ENCODE measurements at regions not wholly inside any gene's neighbourhood (a gene's known extent, or its start where the extent isn't known, plus 50 kb on each side); places are given as distances from the start of the nearest gene placed in this dataset.
A peak's percentile ranks its signal among the peaks of the same experiment; 100 is the strongest.

DNA sequence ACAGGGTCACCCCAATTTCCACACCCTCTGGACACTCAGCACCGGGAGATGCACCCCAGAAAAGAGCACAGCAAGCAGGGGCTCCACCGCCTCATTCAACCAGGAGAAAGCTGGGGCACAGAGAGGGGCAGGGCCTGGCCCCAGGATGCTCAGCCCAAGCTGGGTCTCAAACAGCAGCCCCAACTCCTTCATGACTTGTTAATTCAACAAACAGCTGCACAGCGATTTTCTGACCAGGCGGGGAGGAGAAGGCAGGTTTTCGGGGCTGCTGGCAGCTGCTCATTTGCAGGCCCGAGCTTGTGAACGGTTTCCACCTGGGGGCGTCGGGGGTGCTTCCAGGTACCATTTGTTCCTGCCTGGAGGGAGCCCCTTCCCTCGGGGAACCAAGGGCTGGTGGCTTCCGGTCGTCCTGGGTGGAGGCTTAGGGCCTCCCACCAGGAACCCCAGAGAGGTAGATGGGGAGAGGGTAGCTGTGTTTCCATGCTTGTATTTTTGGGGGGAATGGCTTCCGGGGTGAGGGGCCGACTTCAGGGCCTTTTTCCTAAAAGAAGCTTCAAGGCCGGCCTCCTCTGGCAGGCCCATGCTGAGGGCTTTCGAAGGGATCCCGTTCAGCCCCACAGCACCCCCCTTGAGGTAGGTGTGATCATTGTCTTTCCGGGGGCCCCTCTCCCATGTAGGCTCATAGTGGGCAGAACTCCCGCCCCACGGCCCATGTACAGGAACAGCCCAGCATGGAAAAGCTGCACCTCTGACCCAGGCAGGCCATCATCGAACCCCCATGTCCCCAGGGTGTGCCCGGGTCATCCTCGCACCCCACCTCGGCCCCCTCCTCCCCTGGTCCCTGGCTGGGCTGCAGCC, 191.6 kb upstream of the GSE1 start:
- H3K4me1 Mint-ChIP-seq (ENCODE audit: unreplicated experiment): peaks cover 2% of the 10 kb centered on the region
- peaks cover 3% of the 10 kb centered on the region for H3K27me3 Mint-ChIP-seq (ENCODE audit: unreplicated experiment)
- peak; percentile 2 for DNase-seq (ENCODE audit: low spot score)
- no peaks in the 10 kb centered on the region for H3K9me3 Mint-ChIP-seq (ENCODE audit: unreplicated experiment)
- no peak overlapping the region for H3K27ac Mint-ChIP-seq (ENCODE audit: unreplicated experiment)
- H3K4me3 Mint-ChIP-seq (ENCODE audit: unreplicated experiment): no peak overlapping the region
- TF ChIP-seq, protein P1, sequence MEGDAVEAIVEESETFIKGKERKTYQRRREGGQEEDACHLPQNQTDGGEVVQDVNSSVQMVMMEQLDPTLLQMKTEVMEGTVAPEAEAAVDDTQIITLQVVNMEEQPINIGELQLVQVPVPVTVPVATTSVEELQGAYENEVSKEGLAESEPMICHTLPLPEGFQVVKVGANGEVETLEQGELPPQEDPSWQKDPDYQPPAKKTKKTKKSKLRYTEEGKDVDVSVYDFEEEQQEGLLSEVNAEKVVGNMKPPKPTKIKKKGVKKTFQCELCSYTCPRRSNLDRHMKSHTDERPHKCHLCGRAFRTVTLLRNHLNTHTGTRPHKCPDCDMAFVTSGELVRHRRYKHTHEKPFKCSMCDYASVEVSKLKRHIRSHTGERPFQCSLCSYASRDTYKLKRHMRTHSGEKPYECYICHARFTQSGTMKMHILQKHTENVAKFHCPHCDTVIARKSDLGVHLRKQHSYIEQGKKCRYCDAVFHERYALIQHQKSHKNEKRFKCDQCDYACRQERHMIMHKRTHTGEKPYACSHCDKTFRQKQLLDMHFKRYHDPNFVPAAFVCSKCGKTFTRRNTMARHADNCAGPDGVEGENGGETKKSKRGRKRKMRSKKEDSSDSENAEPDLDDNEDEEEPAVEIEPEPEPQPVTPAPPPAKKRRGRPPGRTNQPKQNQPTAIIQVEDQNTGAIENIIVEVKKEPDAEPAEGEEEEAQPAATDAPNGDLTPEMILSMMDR (IDR thresholded peaks at IDR 0.05; ENCODE audit: unreplicated experiment): no peak
- H3K36me3 Mint-ChIP-seq (ENCODE audit: low read depth, unreplicated experiment): no peaks in the 10 kb centered on the region

DNA sequence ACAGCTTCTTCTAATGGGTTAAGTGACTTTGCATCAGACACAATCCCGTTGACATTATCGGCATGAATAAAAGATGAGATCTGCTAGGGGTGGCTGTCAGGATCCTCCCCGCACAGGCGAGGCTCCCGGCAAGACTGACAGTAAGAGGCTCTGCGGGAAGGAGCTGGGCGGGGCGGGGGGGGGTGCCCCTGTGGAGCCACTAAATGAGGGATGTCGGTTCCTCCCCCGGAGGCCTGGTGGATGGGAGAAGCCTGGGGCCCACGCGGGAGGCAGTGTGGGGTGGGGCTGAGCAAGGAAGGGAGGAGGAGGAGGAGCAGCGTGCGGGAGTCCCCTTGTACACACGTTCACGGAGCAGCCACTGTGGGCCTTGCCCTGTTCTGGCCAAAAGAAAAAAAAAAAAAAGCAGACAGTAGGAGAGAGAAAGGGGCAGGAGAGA, 190.9 kb upstream of the GSE1 start:
- H3K4me3 Mint-ChIP-seq (ENCODE audit: unreplicated experiment): no peak overlapping the region
- H3K27me3 Mint-ChIP-seq (ENCODE audit: unreplicated experiment): peaks cover 3% of the 10 kb centered on the region
- DNase-seq (ENCODE audit: low spot score): peak; percentile 2
- peaks cover 2% of the 10 kb centered on the region for H3K4me1 Mint-ChIP-seq (ENCODE audit: unreplicated experiment)
- H3K27ac Mint-ChIP-seq (ENCODE audit: unreplicated experiment): no peak overlapping the region
- TF ChIP-seq, protein P1 (IDR thresholded peaks at IDR 0.05; ENCODE audit: unreplicated experiment): no peak
- no peaks in the 10 kb centered on the region for H3K9me3 Mint-ChIP-seq (ENCODE audit: unreplicated experiment)
- no peaks in the 10 kb centered on the region for H3K36me3 Mint-ChIP-seq (ENCODE audit: low read depth, unreplicated experiment)

DNA sequence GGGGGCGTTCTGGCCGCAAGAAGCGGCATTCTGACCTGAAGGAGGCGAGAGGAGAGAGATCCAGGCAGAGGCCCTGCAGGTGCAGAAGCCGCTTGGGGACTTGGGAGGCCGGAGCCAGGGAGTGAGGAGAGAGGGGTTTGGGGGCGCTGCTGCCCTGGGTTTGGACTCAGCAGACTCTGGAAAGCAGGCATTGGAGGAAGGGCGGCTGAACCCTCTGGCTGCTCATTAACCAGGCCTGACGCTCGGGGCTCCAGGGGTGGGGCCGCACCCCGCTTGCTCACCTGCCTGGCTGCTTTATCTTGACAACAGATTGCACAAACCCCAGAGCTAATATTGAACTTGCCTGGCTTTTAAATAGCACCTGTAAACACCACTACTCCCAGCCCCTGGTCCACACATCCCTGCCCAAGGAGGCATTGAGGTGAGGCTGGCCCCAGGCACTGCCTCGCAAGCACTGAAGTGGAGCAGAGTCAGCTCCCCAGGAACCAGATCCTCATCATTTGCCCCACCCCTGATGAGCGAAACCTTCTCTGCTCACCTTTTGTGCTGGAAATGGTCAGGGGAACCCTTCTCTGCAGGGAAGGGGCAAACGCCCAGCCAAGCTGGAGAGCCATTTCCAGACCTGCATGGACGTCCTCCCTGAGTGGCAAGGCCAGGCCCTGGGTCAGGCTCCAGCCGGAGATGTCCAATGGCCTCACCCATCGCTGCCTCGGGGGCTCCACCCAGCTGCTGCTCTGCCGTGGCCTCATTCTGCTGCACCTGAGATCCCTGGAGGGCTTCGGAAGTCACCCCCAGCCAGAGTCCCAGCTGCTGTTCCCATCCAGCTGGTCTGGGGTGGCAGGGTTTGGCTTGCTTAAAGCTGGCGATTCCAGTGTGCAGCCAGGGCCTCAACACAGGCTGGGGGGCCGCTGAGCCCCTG, 190.2 kb upstream of the GSE1 start:
- no peaks in the 10 kb centered on the region for H3K9me3 Mint-ChIP-seq (ENCODE audit: unreplicated experiment)
- H3K27ac Mint-ChIP-seq (ENCODE audit: unreplicated experiment): no peak overlapping the region
- H3K36me3 Mint-ChIP-seq (ENCODE audit: low read depth, unreplicated experiment): no peaks in the 10 kb centered on the region
- peaks cover 3% of the 10 kb centered on the region for H3K27me3 Mint-ChIP-seq (ENCODE audit: unreplicated experiment)
- H3K4me3 Mint-ChIP-seq (ENCODE audit: unreplicated experiment): no peak overlapping the region
- DNase-seq (ENCODE audit: low spot score): peak; percentile 2
- TF ChIP-seq, protein P1 (IDR thresholded peaks at IDR 0.05; ENCODE audit: unreplicated experiment): no peak
- H3K4me1 Mint-ChIP-seq (ENCODE audit: unreplicated experiment): peaks cover 2% of the 10 kb centered on the region

DNA sequence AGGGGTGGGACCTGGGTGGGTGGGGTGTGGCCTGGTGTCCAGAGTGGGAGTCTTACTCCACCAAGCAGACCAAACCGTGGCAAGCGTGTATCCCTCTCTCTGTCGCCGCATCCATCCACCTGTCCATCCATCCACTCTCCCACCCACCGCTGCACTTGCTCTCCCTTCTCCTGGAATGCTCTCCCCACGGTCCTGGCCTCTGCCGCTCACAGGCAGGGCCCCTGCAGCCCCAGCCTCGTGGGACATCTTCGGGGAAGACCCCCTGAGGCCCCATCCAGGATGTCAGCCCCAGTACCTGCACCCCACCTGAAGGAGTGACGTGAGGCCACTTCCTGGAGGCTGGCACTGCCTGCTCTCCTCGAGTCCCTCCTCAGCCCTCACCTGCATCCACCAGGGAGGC, 189.5 kb upstream of the GSE1 start:
- Mint-ChIP-seq H3K4me3 (ENCODE audit: unreplicated experiment) (no peak overlapping the region), H3K27ac (ENCODE audit: unreplicated experiment) (no peak overlapping the region), H3K4me1 (ENCODE audit: unreplicated experiment) (no peaks in the 10 kb centered on the region), H3K9me3 (ENCODE audit: unreplicated experiment) (no peaks in the 10 kb centered on the region), H3K27me3 (ENCODE audit: unreplicated experiment) (peaks cover 3% of the 10 kb centered on the region), H3K36me3 (ENCODE audit: low read depth, unreplicated experiment) (no peaks in the 10 kb centered on the region)
- DNase-seq (ENCODE audit: low spot score): peak; percentile 1
- TF ChIP-seq, protein P1 (IDR thresholded peaks at IDR 0.05; ENCODE audit: unreplicated experiment): no peak

All from endothelial cell (in vitro differentiated cells).